Stomach (tissue), 4 donors: ENCODE measurements at regions not wholly inside any gene's neighbourhood (a gene's known extent, or its start where the extent isn't known, plus 50 kb on each side); places are given as distances from the start of the nearest gene placed in this dataset.

Source experiments
- CTCF ChIP-seq, 7 experiments: fragments of 450-650 bp in 4 of 7; fragments of 200-600 bp in 3 of 7; sonication (generic) in 3 of 7; IDR thresholded peaks; one replicate each; pipeline ENCODE4 v1.5.1; 2016 to 2019; ENCODE audit warnings: antibody characterized with exemption in 7 of 7, control low read depth in 2 of 7, mild to moderate bottlenecking in 1 of 7
- EP300 ChIP-seq: sonication (generic); formaldehyde crosslinking; IDR thresholded peaks from one replicate; pipeline ENCODE4 v1.6.1; 2017; ENCODE audit warnings: antibody characterized with exemption
- POLR2A ChIP-seq, 4 donors: fragments of 450-650 bp; IDR thresholded peaks; one replicate each; pipeline ENCODE4 v1.6.1; 2016; ENCODE audit warnings: antibody characterized with exemption in 4 of 4, control low read depth in 2 of 4, mild to moderate bottlenecking in 1 of 4, moderate library complexity in 1 of 4
- POLR2AphosphoS5 ChIP-seq, 3 donors: sonication (generic); formaldehyde crosslinking; IDR thresholded peaks; one replicate each; pipeline ENCODE4 v1.6.1; 2016; ENCODE audit warnings: antibody characterized with exemption in 3 of 3

DNA sequence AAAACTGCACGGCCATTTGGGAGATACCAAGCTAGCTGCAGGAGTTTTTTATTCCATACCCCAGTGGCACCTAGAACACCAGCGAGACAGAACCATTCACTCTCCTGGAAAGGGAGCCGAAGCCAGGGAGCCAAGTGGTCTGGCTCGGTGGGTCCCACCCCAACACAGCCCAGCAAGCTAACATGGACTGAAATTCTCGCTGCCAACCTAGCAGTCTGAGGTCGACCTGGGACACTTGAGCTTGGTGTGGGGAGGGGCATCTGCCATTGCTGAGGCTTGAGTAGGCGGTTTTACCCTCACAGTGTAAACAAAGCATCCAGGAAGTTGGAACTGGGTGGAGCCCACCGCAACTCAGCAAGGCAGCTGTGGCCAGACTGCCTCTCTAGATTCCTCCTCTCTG, 108.9 kb upstream of the CHD1 start:
- TF ChIP-seq CTCF (IDR thresholded peaks at IDR 0.05) (no peak), POLR2A (IDR thresholded peaks at IDR 0.05) (no peak), EP300 (no peak), POLR2AphosphoS5 (IDR thresholded peaks at IDR 0.05) (no peak)
